PC-3 (cell line): ENCODE measurements at regions not wholly inside any gene's neighbourhood (a gene's known extent, or its start where the extent isn't known, plus 50 kb on each side); places are given as distances from the start of the nearest gene placed in this dataset.

Experiments used
- EZH2 ChIP-seq: fragments of 300-600 bp; sonication (generic); IDR thresholded peaks from one replicate; pipeline ENCODE4 v1.6.1; 2017; ENCODE audit warnings: antibody characterized with exemption, mild to moderate bottlenecking, low read length; ENCODE audit not compliant: unreplicated experiment
- EZH2phosphoT487 ChIP-seq: fragments of 300-600 bp; sonication (generic); IDR thresholded peaks from 2 replicates; pipeline ENCODE4 v1.6.1; 2018; ENCODE audit warnings: mild to moderate bottlenecking, antibody characterized with exemption, low read length, borderline replicate concordance
- TF ChIP-seq, protein P1 (sequence below): fragments of 300-600 bp; sonication (generic); conservative IDR thresholded peaks from 2 replicates; pipeline ENCODE4 v1.5.1; 2017; ENCODE audit warnings: antibody characterized with exemption, low read depth, mild to moderate bottlenecking, low read length

DNA sequence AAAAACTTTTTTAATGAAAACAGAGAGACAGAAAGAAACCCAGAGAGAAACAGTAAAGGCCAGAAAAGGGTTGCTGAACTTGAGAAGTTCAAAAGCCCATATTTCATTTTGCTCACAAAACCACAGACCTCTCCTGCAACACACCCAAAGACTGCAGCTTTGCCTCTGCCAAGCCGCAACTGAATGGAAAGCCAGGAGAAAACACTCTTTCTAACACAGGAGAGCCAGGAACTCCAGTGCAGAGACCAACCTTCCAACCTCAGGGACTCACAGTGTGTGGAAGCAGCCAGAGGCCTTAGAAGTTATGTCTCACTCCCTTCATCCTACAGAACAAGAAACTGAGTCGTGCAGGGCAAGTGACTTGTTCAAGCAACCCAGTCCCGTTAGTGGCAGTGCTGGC lies 163.1 kb upstream of the HES1 start:
- TF ChIP-seq, protein P1, sequence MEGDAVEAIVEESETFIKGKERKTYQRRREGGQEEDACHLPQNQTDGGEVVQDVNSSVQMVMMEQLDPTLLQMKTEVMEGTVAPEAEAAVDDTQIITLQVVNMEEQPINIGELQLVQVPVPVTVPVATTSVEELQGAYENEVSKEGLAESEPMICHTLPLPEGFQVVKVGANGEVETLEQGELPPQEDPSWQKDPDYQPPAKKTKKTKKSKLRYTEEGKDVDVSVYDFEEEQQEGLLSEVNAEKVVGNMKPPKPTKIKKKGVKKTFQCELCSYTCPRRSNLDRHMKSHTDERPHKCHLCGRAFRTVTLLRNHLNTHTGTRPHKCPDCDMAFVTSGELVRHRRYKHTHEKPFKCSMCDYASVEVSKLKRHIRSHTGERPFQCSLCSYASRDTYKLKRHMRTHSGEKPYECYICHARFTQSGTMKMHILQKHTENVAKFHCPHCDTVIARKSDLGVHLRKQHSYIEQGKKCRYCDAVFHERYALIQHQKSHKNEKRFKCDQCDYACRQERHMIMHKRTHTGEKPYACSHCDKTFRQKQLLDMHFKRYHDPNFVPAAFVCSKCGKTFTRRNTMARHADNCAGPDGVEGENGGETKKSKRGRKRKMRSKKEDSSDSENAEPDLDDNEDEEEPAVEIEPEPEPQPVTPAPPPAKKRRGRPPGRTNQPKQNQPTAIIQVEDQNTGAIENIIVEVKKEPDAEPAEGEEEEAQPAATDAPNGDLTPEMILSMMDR: no peak
- TF ChIP-seq EZH2 (no peak), EZH2phosphoT487 (no peak)
